GM23338 (cell line): ENCODE measurements at regions not wholly inside any gene's neighbourhood (a gene's known extent, or its start where the extent isn't known, plus 50 kb on each side); places are given as distances from the start of the nearest gene placed in this dataset.

Source experiments
- ATAC-seq: fragments of 200-7000 bp; cut with Tn5 transposase; 3 replicates; pipeline ENCODE4 v1.9.1; 2020
- DNase-seq: peaks from one replicate; pipeline ENCODE4 v3.0.0-alpha.2; 2015; ENCODE audit warnings: low spot score
- H2AFZ ChIP-seq: fragments of 200-600 bp; sonication (generic); 2 replicates; pipeline ENCODE4 v1.8.0; 2016; ENCODE audit warnings: antibody characterized with exemption, mild to moderate bottlenecking, moderate library complexity
- H3F3A ChIP-seq: fragments of 200-600 bp; sonication (generic); replicated peaks from 2 replicates; pipeline ENCODE4 v1.8.0; 2017; ENCODE audit warnings: antibody characterized with exemption, mixed run types, low read depth
- H3K27ac ChIP-seq: fragments of 200-600 bp; sonication (generic); 2 replicates; pipeline ENCODE4 v1.6.1; 2016; ENCODE audit warnings: low read depth
- H3K27me3 ChIP-seq: fragments of 200-600 bp; sonication (generic); 2 replicates; pipeline ENCODE4 v1.8.0; 2016; ENCODE audit warnings: mild to moderate bottlenecking, mixed run types, moderate library complexity; ENCODE audit not compliant: insufficient read depth
- H3K36me3 ChIP-seq: fragments of 200-600 bp; sonication (generic); 2 replicates; pipeline ENCODE4 v1.8.0; 2016; ENCODE audit warnings: mild to moderate bottlenecking; ENCODE audit not compliant: insufficient read depth
- H3K4me1 ChIP-seq: fragments of 200-600 bp; sonication (generic); 2 replicates; pipeline ENCODE4 v1.8.0; 2016; ENCODE audit warnings: mild to moderate bottlenecking, moderate library complexity; ENCODE audit not compliant: insufficient read depth
- H3K4me2 ChIP-seq: fragments of 200-600 bp; sonication (generic); 2 replicates; pipeline ENCODE4 v1.7.1; 2017; ENCODE audit warnings: mixed run types
- H3K4me3 ChIP-seq: fragments of 200-600 bp; sonication (generic); 2 replicates; pipeline ENCODE4 v1.6.1; 2016; ENCODE audit warnings: mixed run types
- H3K79me2 ChIP-seq: fragments of 200-600 bp; sonication (generic); replicated peaks from 2 replicates; pipeline ENCODE4 v1.8.0; 2017; ENCODE audit warnings: mild to moderate bottlenecking; ENCODE audit not compliant: insufficient read depth
- H3K9me2 ChIP-seq: fragments of 200-600 bp; sonication (generic); 2 replicates; pipeline ENCODE4 v1.8.0; 2017; ENCODE audit not compliant: insufficient read depth
- H4K20me1 ChIP-seq: fragments of 200-600 bp; sonication (generic); replicated peaks from 2 replicates; pipeline ENCODE4 v1.8.0; 2017; ENCODE audit warnings: mild to moderate bottlenecking; ENCODE audit not compliant: insufficient read depth
- H3K27ac Mint-ChIP-seq: 2 replicates; pipeline ENCODE4 v1.8.0; 2020; ENCODE audit warnings: inconsistent platforms, mild to moderate bottlenecking, moderate library complexity, mixed read lengths
- H3K27me3 Mint-ChIP-seq: 3 replicates; pipeline ENCODE4 v1.8.0; 2022; ENCODE audit warnings: low read depth, mild to moderate bottlenecking, moderate library complexity, mixed read lengths, inconsistent platforms; ENCODE audit not compliant: insufficient read depth, poor library complexity
- H3K36me3 Mint-ChIP-seq: 3 replicates; pipeline ENCODE4 v1.8.0; 2021; ENCODE audit warnings: low read depth, mild to moderate bottlenecking, inconsistent platforms, moderate library complexity, mixed read lengths
- H3K4me1 Mint-ChIP-seq: 3 replicates; pipeline ENCODE4 v1.8.0; 2020; ENCODE audit warnings: mild to moderate bottlenecking, inconsistent platforms, mixed read lengths
- H3K4me3 Mint-ChIP-seq: 3 replicates; pipeline ENCODE4 v1.8.0; 2021; ENCODE audit warnings: moderate library complexity, mild to moderate bottlenecking, inconsistent platforms, mixed read lengths
- H3K9me3 Mint-ChIP-seq: 3 replicates; pipeline ENCODE4 v1.8.0; 2020; ENCODE audit warnings: moderate library complexity, mild to moderate bottlenecking, inconsistent platforms, mixed read lengths
- CREB1 ChIP-seq: fragments of 250-450 bp; sonication (Bioruptor Pico); IDR thresholded peaks from 2 replicates; pipeline ENCODE4 v1.5.0; 2020; ENCODE audit warnings: low read depth, mild to moderate bottlenecking, moderate library complexity
- CTCF ChIP-seq, 2 experiments: fragments of 200-600 bp in 1 of 2; sonication (generic) in 1 of 2; conservative IDR thresholded peaks; 2 replicates each; pipeline versions ENCODE4 v1.5.1 to v1.6.1; 2016 to 2017; ENCODE audit warnings: antibody characterized with exemption in 2 of 2, low read depth in 2 of 2, mild to moderate bottlenecking in 2 of 2, moderate library complexity in 1 of 2
- ETS1 ChIP-seq: IDR thresholded peaks from 2 replicates; pipeline ENCODE4 v1.6.1; 2016; ENCODE audit warnings: antibody characterized with exemption
- EZH2 ChIP-seq: fragments of 200-600 bp; sonication (generic); IDR thresholded peaks from one replicate; pipeline ENCODE4 v1.8.0; 2017; ENCODE audit warnings: antibody characterized with exemption, mild to moderate bottlenecking, low read depth; ENCODE audit not compliant: unreplicated experiment
- EZH2phosphoT487 ChIP-seq: fragments of 200-600 bp; sonication (generic); IDR thresholded peaks from one replicate; pipeline ENCODE4 v1.8.1; 2018; ENCODE audit warnings: antibody characterized with exemption; ENCODE audit not compliant: unreplicated experiment
- NANOG ChIP-seq: IDR thresholded peaks from 2 replicates; pipeline ENCODE4 v1.6.1; 2016; ENCODE audit warnings: antibody characterized with exemption, borderline replicate concordance
- STAT1 ChIP-seq: IDR thresholded peaks from one replicate; pipeline ENCODE4 v1.6.1; 2016; ENCODE audit warnings: antibody characterized with exemption; ENCODE audit not compliant: unreplicated experiment
- ZNF331 ChIP-seq: fragments of 250-450 bp; sonication (Bioruptor Pico); IDR thresholded peaks from 2 replicates; pipeline ENCODE4 v1.5.0; 2020; ENCODE audit warnings: low read depth, mild to moderate bottlenecking, moderate library complexity

DNA sequence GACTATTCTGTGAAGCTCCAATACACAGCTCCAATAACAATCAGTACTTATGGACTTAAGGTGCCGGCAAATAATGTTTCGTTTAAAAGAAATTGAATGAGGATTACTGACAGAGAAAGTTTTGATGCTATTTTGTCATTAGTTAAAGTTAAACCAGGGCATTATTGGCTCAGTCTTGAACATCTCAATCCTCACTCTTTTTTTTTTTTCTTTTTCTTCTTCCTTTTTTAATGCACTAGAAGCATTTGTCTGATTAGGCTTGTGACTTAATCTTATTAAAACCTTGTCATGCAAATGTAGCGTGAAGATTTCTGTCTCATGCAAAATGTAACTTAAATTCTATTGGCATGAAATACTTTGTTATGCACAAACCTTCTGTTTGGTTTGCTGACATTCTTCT lies 346.8 kb upstream of the ADGRL2 start:
- ATAC-seq = no peak
- H3K27me3 Mint-ChIP-seq = peaks cover 3% of the 10 kb centered on the region
- Histone ChIP-seq H3K36me3 (no peaks in the 10 kb centered on the region), H3K27me3 (no peaks in the 10 kb centered on the region), H3K27ac (no peak overlapping the region), H4K20me1 (no peaks in the 10 kb centered on the region), H3F3A (no peaks in the 10 kb centered on the region), H3K4me3 (no peak overlapping the region), H3K4me1 (peaks cover 25% of the 10 kb centered on the region), H3K9me2 (no peaks in the 10 kb centered on the region), H3K4me2 (peak overlapping the region; percentile 9; the same call in 1 of the 2 replicates), H2AFZ (no peak overlapping the region), H3K79me2 (no peaks in the 10 kb centered on the region)
- no peaks in the 10 kb centered on the region for H3K9me3 Mint-ChIP-seq
- no peaks in the 10 kb centered on the region for H3K36me3 Mint-ChIP-seq
- TF ChIP-seq NANOG (no peak), CREB1 (no peak), EZH2phosphoT487 (no peak), CTCF (conservative IDR thresholded peaks at IDR 0.05; ENCODE audit: low read depth in 2 of 2) (no peak), ZNF331 (CRISPR knock-in tag) (no peak), STAT1 (no peak)
- DNase-seq = no peak
- peaks cover 24% of the 10 kb centered on the region for H3K4me1 Mint-ChIP-seq
- H3K27ac Mint-ChIP-seq = no peak overlapping the region
- H3K4me3 Mint-ChIP-seq = no peak overlapping the region

GRCh38 chr1:81453367-81453703 lies 347.4 kb upstream of the ADGRL2 start:
- DNase-seq = no peak
- H4K20me1 ChIP-seq = no peaks in the 10 kb centered on the region
- no peaks in the 10 kb centered on the region for H3K36me3 ChIP-seq
- peaks cover 3% of the 10 kb centered on the region for H3K27me3 Mint-ChIP-seq
- H3K4me3 ChIP-seq = no peak overlapping the region
- no peak for ATAC-seq
- peaks cover 24% of the 10 kb centered on the region for H3K4me1 Mint-ChIP-seq
- H3K27ac ChIP-seq = no peak overlapping the region
- no peak overlapping the region for H3K4me2 ChIP-seq
- no peak overlapping the region for H3K4me3 Mint-ChIP-seq
- H3K27ac Mint-ChIP-seq = no peak overlapping the region; the same call in 1 of the 2 replicates
- TF ChIP-seq EZH2phosphoT487 = no peak
- TF ChIP-seq NANOG = no peak
- no peak for TF ChIP-seq EZH2
- TF ChIP-seq STAT1 = no peak
- H3K79me2 ChIP-seq = no peaks in the 10 kb centered on the region
- no peaks in the 10 kb centered on the region for H3K27me3 ChIP-seq
- H3K4me1 ChIP-seq = peaks cover 25% of the 10 kb centered on the region
- H3K9me3 Mint-ChIP-seq = no peaks in the 10 kb centered on the region; the same call in 2 of the 3 replicates
- no peaks in the 10 kb centered on the region for H3K9me2 ChIP-seq
- no peaks in the 10 kb centered on the region for H3K36me3 Mint-ChIP-seq
- no peaks in the 10 kb centered on the region for H3F3A ChIP-seq
- peak overlapping the region; percentile 29; the same call in 1 of the 2 replicates for H2AFZ ChIP-seq

DNA sequence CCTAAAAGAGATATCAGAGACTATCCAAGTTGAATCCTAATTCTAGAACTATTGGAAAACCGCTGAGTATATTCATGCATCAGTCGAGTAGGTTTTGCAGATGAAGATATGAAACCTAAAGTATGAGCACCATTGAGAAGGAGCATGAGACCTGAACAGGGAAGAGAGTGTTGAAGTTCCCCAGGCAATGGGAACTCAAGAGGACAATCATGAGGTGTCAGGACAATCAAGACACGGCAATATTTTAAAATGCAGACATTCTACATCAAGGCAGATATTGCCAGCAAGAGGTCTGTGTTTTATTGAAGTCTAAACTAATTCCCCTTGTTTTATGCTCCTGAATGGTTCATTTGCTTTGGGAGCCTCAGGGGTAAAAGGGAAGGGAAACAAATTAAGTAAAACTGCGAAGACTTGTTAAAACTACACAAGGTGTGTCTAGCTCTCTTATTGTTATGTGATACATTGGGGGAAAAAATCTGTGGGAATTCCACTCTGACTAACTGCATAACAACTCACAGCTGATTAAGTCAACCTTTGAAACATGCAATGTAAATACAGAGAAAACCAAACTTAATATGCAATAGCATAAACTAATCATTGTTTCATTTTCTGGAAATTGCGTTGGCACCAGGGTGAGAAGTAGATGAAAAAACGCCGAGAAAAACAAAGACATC lies 347.9 kb upstream of the ADGRL2 start:
- H2AFZ ChIP-seq = peak overlapping the region; percentile 29; the same call in 1 of the 2 replicates
- H3F3A ChIP-seq = no peaks in the 10 kb centered on the region
- peaks cover 24% of the 10 kb centered on the region for H3K4me1 Mint-ChIP-seq
- H3K4me3 ChIP-seq = no peak overlapping the region
- H3K79me2 ChIP-seq = no peaks in the 10 kb centered on the region
- no peak overlapping the region for H3K4me3 Mint-ChIP-seq
- H3K9me3 Mint-ChIP-seq = no peaks in the 10 kb centered on the region; the same call in 2 of the 3 replicates
- H3K27ac ChIP-seq = no peak overlapping the region
- H3K27ac Mint-ChIP-seq = no peak overlapping the region; the same call in 1 of the 2 replicates
- H3K9me2 ChIP-seq = no peaks in the 10 kb centered on the region
- H3K36me3 Mint-ChIP-seq = no peaks in the 10 kb centered on the region
- ATAC-seq (no peak), DNase-seq (no peak)
- no peak overlapping the region for H3K4me2 ChIP-seq
- no peaks in the 10 kb centered on the region for H4K20me1 ChIP-seq
- no peaks in the 10 kb centered on the region for H3K27me3 ChIP-seq
- no peaks in the 10 kb centered on the region for H3K36me3 ChIP-seq
- H3K4me1 ChIP-seq = peaks cover 25% of the 10 kb centered on the region
- peaks cover 3% of the 10 kb centered on the region for H3K27me3 Mint-ChIP-seq
- TF ChIP-seq ETS1 (no peak), NANOG (no peak), EZH2phosphoT487 (no peak)
